Epithelial cell of proximal tubule (primary cell): ENCODE measurements at regions not wholly inside any gene's neighbourhood (a gene's known extent, or its start where the extent isn't known, plus 50 kb on each side); places are given as distances from the start of the nearest gene placed in this dataset.
"Not testable (repeated sequence)": the region's sequence is repeated elsewhere in the genome, so short reads cannot be mapped to it uniquely, and the experiment has no call there.

Experiments used
- DNase-seq: peaks from one replicate; pipeline ENCODE4 v3.0.0-alpha.2; 2011; ENCODE audit warnings: low read depth
- H3K4me3 ChIP-seq: 2 replicates; pipeline ENCODE4 v1.5.1; 2011; ENCODE audit warnings: low read depth, mild to moderate bottlenecking, low read length
- CTCF ChIP-seq: conservative IDR thresholded peaks from 2 replicates; pipeline ENCODE4 v1.5.1; 2012; ENCODE audit warnings: low read depth, mild to moderate bottlenecking, low read length

GRCh38 chr2:3105814-3106569, 271.6 kb downstream of the EIPR1 start:
- no peak for DNase-seq
- no peak overlapping the region for H3K4me3 ChIP-seq
- no peak for TF ChIP-seq CTCF

- not testable (repeated sequence) for H3K4me3 ChIP-seq, DNase-seq
Measured at GRCh38 chr2:3104958-3105813, 272.4 kb downstream of the EIPR1 start.

GRCh38 chr2:3104261-3104660, 273.4 kb downstream of the EIPR1 start:
- no peak for DNase-seq
- TF ChIP-seq CTCF, result no peak
- H3K4me3 ChIP-seq, result no peak overlapping the region

- DNase-seq, result no peak
- H3K4me3 ChIP-seq, result no peak overlapping the region
- TF ChIP-seq CTCF, result no peak
Measured at GRCh38 chr2:3102922-3103569, 274.6 kb downstream of the EIPR1 start.

- no peak for DNase-seq
- no peak for TF ChIP-seq CTCF
- no peak overlapping the region for H3K4me3 ChIP-seq
Measured at GRCh38 chr2:3102081-3102921, 275.3 kb downstream of the EIPR1 start.

- H3K4me3 ChIP-seq, result no peak overlapping the region
- no peak for DNase-seq
- TF ChIP-seq CTCF, result no peak
Measured at GRCh38 chr2:3101016-3101942, 276.3 kb downstream of the EIPR1 start.
